AG09309 (cell line): ENCODE measurements at regions not wholly inside any gene's neighbourhood (a gene's known extent, or its start where the extent isn't known, plus 50 kb on each side); places are given as distances from the start of the nearest gene placed in this dataset.

ENCODE experiments used
- DNase-seq: peaks from one replicate; pipeline ENCODE4 v3.0.0-alpha.2; 2010; ENCODE audit warnings: low read depth
- H3K4me3 ChIP-seq: 2 replicates; pipeline ENCODE4 v1.5.1; 2011; ENCODE audit warnings: mild to moderate bottlenecking, low read depth, low read length, moderate library complexity; ENCODE audit not compliant: control insufficient read depth
- TF ChIP-seq, protein P1 (sequence below): IDR thresholded peaks from 2 replicates; pipeline ENCODE4 v1.5.1; 2011; ENCODE audit warnings: mild to moderate bottlenecking, low read depth, low read length, inconsistent platforms; ENCODE audit not compliant: insufficient read depth, control insufficient read depth; ENCODE audit errors: missing control alignments

DNA sequence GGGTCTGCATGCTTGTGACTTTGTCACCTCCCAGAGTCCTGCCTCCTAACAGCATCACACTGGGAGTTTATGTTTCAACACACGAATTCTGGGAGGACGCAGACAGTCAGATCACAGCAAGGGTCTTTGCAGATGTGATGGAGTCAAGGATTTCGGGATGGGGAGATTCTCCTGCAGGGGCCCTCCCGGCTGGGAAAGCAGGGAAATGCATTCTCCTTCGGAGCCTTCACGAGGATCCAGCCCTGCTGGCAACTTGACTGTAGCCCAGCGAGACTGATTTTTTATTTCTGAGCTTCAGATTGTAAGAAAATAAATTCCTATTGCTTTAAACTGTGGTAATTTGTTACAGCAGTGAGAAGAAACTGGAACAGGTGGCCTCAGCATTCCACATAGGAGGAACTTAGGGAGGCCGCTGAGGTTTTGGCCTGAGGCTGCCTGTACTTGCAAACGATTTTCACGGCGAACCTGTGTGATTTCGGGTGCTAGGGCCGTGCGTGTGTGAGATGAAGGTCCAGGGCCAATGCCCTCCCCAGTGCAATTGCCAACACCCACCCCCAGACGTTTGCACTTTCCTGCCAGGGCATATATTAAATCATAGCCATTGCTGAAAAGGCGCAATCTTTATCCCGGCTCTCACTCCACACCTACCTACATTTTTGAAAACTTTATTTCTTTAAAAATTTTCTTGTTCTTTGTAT lies 79.8 kb downstream of the ASB1 start:
- H3K4me3 ChIP-seq = no peak overlapping the region
- no peak for DNase-seq
- TF ChIP-seq, protein P1, sequence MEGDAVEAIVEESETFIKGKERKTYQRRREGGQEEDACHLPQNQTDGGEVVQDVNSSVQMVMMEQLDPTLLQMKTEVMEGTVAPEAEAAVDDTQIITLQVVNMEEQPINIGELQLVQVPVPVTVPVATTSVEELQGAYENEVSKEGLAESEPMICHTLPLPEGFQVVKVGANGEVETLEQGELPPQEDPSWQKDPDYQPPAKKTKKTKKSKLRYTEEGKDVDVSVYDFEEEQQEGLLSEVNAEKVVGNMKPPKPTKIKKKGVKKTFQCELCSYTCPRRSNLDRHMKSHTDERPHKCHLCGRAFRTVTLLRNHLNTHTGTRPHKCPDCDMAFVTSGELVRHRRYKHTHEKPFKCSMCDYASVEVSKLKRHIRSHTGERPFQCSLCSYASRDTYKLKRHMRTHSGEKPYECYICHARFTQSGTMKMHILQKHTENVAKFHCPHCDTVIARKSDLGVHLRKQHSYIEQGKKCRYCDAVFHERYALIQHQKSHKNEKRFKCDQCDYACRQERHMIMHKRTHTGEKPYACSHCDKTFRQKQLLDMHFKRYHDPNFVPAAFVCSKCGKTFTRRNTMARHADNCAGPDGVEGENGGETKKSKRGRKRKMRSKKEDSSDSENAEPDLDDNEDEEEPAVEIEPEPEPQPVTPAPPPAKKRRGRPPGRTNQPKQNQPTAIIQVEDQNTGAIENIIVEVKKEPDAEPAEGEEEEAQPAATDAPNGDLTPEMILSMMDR = no peak

DNA sequence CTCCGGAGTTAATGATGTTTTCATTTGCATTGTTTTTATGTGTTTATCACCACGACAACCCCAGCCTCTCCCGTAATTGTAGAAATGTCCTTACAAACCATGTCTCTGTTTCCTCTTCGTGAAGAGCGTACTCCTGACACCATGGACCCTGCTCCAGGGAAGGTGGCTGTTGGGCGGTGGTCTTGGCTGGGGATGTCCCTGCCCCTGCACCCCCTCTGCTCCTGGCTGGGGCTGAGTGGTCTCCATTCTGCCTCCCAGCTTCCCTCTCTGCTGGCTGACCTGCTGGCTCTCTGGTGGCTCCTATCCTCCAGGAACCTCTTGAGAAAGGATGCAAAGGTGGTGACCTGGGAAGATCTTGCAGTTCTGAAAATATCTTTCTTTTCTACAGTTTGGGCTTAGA lies 81.1 kb downstream of the ASB1 start:
- TF ChIP-seq, protein P1 = no peak
- DNase-seq = no peak
- H3K4me3 ChIP-seq = no peak overlapping the region

DNA sequence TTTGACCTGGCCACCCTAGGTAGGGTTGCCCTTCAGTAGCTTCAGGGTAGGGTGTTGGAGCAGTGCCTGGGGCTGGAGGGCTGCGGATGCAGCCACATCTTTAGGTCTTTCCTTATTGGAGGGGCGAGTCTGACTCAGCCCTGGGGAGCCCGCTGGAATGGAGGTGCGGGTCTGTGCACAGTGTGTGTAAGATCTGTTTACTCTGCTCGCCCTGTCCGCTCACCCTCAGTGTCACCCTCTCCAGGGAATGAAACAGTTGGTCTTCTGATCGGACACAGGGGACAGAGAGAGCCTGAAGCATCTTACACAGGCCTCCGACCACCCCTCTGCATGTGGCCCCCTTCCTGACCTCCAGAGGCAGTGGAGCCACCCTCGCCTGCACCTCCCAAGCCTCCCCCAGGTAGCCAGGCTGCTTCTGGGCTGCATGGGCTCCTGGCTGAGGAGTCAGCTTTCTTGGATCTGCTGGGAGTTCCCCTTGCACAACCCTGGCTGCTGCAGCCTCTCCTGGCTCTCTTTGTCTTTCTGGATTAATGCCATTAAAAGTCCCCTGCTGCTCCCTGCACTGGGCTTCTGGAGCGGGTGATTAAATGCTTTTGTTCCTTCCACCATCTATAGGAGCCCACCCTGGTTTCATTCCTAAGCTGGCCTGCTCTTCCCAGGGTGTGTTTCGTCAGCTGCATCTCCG lies 82.6 kb downstream of the ASB1 start:
- no peak overlapping the region for H3K4me3 ChIP-seq
- DNase-seq = no peak
- TF ChIP-seq, protein P1 = no peak

DNA sequence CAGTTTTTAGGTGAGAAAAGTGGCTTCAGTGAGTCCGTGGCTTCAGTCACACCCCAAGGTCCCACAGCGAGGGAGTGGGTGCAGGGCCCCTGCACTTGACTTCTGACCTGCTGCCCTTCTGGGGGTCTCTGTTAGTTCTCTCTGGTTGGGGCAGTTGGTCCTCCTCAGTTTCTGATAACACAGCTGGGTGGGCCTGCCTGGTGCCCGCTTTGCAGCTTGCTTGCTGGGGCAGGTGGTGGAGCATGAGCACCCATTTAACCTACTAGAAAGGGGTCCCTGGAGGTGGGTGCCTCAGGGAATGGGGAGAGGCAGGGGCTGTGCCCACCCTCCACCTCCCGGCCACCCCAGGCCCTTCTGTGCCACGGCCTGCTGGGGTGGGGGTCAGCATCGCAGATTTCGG lies 83.2 kb downstream of the ASB1 start:
- H3K4me3 ChIP-seq = no peak overlapping the region
- no peak for DNase-seq
- TF ChIP-seq, protein P1 = no peak

DNA sequence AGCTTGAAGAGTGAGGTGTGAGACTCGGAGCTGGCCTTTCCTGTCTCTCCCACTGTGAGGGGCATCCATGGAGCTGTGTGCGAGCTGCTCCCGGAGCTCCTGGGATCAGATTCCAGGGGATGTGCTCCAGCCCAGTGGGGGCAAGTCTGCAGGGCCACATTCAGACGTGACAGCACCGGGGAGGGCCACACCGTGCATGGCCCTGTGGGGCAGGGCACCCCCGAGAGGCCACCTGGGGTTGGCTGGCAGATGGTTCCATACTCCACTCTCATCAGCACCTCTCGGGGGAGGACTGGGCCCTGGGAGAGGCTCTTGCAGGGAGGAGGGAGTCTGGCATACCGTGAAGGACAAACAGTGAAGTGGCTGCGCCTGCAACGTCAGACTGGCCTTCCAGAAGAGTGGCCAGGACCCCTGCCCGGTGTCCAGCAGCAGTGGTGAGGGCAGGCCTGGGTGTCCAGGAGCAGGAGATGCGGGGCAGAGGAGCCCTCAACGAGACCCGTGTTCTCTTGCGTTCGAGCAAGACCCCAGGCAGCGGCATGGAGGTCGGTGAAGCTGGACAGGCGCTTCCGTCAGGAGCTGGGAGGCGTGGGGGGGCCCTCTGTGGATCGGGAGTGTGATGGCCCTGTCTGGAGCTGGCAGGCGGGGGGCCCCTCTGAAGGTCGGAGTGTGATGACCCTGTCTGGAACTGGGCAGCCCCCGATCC lies 84.3 kb downstream of the ASB1 start:
- H3K4me3 ChIP-seq = no peak overlapping the region
- TF ChIP-seq, protein P1 = no peak
- no peak for DNase-seq

DNA sequence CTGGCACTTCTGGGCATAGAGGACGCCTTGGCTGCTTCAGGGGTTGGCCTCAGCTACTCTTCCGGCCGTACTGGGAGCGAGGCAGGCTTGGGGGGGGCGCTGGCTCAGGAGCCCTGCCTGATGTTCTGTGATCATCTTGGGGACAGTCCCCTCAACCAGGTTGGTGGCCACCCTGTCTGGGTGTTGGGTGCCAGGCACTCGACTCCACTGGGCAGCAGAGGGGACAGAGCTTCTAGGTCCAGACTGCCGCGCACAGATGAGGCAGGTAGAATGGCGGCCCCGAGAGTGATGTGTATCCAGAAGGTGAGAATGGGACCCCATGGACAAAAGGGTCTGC lies 84.9 kb downstream of the ASB1 start:
- no peak overlapping the region for H3K4me3 ChIP-seq
- DNase-seq = no peak
- TF ChIP-seq, protein P1 = no peak
